HG02642 (cell line): ENCODE measurements at regions not wholly inside any gene's neighbourhood (a gene's known extent, or its start where the extent isn't known, plus 50 kb on each side); places are given as distances from the start of the nearest gene placed in this dataset.

Experiments
- ATAC-seq: cut with Tn5 transposase; IDR thresholded peaks from one replicate; pipeline ENCODE4 v1.9.1; 2021; ENCODE audit warnings: mild to moderate bottlenecking; ENCODE audit not compliant: unreplicated experiment, poor library complexity

DNA sequence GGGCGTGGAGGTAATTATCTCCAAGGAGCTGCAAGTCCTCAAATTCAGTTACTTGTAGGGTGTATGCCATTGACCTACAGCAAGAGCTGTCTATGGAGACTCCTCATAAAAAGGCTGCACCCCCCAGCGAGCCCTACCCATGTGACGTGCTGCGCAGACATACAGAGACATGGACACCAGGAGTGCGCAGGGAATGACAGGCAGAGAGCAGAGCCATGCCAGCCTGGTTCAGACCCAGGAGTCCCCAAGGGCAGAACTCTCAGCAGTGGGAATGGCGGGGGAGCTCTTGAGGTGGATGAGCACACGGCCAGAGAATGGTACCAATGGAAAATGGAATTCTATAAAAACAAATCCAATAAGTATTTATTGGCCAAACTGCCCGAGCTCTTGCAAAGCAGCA, 310.1 kb downstream of the MYCN start:
- no peak for ATAC-seq

DNA sequence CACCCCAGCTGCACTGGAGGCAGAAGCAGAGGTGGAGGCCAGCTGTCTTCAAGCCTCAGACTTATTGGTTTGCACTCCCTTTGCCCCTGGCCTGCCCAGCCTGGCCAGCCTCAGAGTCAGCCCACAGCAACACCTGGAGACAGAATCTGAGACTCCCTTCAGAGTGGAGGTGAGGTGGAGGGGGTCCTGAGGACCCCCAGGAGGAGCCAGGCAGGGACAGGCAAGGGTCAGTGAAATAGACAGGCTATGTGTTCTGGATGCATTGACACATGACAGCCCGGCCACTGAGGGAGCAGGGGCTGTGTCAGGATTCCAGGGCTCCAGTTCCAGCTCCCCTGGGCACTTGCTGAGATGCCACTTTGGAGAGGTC, 309.7 kb downstream of the MYCN start:
- ATAC-seq, result no peak

DNA sequence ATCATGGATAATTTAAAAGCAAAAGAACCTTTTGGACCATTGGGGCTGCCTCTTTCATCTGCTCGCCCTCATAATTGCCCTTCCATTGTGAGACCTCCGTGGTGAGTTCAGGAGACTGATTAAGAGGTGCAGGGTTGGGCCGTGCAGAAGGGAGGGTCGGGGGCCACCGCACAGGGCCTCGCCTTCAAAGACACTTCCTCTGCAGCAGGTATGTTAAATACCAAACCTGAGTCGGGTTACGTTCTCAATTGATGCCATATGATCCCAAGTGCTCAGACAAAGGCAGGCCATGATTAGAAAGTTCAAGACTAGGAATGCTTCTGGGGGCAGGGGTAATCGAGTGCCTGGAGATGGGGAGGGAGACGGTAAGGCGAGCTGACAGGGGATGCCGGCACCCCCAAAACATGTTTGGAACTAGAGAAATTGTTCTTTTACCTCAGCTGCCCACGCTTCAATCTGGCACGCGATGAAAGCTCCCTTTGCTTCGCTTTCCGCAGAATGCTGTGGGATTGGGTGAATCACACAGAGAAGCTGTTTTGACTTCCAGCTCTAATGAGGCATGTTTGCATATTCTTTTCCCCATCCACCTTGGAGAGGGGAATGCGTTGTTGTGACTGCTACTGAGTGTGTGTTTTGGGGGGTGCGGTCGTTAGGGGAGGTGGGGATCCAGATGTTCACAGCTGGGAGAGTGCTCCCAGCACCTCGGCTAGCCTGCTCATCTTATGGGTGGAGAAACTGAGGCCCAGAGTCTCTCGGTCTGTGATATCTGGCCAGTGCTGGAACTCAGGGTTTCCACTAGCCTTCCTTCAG, 309.1 kb downstream of the MYCN start:
- no peak for ATAC-seq

DNA sequence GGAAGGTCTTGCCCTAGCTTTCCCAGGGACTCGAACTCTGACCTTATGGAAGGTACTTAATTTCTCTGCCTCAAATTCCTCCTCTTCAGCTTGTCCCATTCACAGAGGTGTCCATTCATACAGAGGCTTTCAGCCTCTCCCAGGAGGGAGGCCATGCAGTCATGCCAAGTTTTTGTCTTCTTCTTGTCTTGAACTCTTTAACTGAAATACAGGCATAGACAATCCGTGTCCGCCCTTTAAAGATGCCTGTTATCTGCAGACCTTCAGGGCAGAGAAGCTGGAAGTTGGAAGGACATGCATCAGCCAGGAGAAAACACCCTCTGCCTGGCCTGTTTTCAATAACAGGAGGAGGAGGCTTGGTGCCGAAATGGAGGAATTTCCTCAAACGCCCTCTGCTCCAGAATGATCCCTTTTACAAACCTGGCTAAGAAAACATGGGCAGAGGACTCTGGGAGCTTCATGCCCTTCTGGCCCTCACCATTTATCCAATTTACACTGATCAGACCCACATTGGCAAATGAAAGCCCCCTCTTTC, 308.3 kb downstream of the MYCN start:
- ATAC-seq, result no peak

DNA sequence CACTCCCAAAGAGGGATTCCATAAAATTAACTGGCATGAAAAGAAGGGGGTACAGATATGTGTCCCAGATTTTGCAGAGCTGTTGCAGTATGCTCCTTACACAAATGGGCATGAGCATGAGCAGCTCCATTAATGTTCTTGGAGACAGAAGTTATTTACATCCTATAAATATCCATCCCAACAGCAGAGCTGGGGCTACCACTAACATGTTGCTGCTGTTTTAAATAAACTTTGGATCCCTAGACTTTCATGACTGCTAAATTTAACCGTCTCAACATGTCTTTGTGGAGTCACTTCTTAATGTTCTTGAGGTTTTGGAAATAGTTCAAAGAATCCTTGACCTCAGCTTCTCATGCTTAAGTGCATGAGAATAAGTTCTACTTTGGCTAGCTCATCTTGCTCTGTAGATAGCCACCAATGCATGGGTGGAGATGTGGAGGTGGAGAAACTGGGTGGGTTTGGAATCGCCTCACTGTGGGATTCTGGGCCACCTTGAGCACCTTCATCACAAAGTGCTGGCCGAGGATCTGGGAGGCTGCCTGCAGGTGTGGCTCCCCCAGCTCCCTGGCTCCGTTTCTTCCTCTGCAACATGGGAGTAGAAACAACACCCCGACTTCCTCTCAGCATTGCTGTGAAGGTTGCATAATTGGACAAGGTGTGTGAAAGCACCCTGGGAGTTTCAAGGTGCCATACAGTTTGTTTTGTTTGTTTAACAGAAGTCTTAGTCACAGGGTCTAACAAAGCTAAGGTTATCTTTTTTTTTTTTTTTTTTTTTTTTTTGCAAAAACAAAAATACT, 307.2 kb downstream of the MYCN start:
- no peak for ATAC-seq

DNA sequence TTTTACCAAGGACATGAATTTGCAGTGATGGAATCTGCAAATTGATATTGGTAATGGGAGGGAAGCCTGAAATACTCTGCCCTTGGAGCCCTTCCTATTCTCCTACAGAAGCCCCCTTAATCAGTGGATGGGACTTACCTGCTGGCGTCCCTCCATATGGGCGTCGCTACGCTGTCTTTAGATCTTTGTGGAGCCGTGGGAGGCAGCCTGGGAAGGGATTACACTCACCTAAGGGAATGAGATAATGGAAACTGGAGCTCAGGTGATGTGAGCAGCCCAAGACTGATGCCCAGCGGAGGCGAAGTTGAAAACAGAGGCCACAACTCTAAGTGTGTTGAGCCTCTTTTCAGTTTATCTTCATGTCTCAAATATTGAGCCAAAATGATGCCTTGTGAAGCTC, 306.6 kb downstream of the MYCN start:
- ATAC-seq, result no peak

DNA sequence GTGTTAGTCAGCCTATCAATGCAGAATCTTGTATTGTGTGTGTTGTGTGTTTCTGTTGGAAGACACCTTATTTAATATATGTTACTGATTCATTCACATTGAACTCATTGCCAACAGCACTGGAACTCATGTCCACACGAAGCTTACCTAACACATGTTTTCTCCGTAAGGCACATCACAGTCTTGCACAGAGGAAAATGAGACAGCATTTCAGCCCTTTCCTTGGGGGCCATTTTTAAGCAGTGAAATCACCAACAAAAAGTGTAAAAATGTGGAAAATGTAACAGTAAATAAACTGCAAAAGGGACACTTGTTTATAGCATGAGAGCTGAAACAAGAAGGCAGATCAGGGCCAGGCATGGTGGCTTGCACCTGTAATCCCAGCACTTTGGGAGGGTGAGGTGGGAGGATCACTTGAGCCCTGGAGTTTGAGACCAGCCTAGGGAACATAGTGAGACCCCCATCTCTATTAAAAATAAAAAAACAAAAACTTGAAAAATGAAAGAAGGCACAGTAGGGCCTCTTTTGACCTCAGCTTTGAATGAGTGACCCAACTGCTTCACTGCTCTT, 306.0 kb downstream of the MYCN start:
- ATAC-seq, result no peak

DNA sequence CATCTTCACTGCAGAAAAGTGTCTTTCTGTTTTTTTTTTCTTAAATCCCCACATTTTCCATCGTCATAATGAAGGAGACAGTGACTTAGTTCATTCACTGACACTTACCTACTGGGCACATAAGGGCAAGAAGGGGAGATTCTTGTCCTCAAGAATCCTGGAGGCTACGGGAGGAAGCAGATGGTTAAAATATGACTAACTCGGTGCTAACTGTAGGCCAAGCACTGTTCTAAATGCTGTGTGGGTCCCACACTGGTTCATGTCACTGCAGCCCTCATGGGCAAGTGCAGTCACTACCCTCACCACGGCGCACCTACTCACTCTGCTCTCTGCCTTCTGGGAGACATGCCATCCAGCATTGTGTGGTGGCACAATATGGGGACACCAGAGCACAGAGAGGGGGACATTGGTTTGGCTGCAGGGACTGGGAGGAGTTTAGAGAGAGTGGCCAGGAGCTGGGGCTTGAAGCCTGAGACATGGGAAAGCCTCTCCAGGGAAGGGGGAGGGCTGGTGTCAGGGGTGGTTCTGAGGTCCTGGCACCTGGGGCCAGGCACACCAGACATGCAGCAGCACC, 305.2 kb downstream of the MYCN start:
- ATAC-seq, result no peak

DNA sequence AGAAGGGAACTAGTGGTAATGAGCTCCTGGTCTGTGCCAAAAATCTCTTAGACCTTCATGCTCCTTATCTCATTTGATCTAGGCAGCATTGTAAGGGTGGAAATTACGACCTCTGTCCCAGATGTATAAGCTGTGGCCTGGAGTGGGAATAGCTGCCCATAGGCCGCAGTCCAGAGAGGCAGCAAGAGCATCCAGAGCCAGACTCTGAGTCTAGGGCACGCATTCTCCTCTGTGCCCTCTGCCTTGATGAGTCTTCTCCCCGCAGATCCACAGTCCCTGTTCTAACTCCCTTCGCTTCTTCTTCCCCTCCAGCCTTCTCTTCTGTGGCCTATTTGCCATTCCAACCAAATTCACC, 304.6 kb downstream of the MYCN start:
- ATAC-seq, result no peak

DNA sequence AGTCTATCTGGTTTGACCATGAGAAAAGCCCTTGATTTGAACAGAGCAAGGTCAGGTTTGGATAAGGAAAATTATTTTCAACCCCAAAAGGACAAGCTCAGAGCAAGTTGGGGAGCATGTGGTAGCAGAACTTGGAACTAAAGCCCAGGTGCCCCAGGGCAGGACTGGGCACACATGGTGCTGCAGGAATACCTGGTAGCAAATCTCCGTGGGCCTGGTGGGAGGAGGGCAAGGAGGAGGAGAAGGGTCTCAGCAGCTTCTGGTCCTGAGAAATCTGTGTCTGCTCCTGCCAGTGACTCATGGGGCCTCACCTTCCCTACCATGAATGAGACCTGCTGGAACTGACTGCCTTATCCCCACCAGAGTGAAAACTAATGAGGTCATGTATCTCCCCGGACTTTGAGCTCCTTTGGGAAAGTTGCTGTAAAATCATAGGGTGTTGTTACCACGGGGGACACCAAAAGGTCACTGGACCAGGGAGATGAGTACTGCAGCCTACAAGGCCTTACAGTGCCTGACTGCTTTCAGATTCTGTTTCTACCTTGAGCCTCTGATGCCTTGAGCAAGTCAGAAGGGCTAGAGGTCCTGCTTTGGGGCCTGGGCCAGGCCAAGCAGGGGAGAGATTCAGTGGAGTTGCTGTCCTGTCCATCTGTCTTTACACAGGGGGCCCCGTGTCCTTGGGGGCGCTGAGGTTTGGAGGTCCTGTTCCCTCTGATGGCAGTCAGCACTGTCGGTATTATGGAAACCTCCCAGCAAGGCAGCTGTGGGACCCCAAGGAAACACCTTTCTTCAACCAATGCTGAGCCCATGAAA, 304.0 kb downstream of the MYCN start:
- ATAC-seq, result no peak

DNA sequence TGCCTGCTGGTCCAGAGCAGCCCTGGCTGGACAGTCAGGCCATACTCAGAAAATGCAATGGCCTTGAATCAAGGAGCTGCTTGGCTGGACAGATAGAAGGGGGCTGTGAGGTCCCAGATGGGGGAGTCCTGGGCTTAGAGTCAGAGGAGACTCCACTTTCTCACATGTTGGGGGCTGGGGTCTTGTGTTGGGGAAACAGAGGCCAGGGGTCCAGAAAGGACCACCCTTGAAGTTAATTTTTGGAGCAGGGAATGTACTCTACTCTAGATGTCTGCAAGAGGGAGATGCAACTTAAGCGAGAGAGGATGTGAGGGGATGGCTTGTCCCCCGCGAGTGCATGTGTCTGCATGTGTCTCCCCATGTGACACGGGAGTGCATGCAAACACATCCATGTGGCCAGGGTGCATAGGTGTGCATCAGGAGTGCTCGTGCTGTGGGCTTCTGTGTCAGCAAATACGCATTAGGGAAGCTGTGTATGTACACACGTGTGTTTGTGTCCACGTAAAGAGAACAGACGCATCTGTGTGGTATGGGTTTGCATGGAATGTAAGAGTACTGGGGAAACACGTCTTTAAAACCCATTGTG, 303.2 kb downstream of the MYCN start:
- no peak for ATAC-seq

DNA sequence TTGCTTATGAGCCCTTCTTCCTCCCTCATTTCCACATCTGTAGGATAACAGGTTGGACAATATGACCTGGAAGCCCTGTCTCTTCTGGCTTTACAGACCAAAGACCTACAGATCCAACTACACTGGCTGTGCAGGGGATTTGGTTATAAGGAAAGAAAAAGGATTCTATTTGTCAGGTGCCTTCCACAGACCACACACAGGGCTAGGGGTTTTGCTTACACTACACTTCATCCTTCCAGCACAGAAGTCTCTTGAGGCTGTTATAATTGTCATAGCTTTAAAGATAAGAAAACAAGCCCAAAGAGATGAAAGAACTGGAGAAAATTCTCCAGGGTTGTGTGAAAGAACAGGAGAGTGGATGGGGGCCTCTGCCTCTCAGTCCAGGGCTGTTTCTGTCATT, 302.6 kb downstream of the MYCN start:
- no peak for ATAC-seq

DNA sequence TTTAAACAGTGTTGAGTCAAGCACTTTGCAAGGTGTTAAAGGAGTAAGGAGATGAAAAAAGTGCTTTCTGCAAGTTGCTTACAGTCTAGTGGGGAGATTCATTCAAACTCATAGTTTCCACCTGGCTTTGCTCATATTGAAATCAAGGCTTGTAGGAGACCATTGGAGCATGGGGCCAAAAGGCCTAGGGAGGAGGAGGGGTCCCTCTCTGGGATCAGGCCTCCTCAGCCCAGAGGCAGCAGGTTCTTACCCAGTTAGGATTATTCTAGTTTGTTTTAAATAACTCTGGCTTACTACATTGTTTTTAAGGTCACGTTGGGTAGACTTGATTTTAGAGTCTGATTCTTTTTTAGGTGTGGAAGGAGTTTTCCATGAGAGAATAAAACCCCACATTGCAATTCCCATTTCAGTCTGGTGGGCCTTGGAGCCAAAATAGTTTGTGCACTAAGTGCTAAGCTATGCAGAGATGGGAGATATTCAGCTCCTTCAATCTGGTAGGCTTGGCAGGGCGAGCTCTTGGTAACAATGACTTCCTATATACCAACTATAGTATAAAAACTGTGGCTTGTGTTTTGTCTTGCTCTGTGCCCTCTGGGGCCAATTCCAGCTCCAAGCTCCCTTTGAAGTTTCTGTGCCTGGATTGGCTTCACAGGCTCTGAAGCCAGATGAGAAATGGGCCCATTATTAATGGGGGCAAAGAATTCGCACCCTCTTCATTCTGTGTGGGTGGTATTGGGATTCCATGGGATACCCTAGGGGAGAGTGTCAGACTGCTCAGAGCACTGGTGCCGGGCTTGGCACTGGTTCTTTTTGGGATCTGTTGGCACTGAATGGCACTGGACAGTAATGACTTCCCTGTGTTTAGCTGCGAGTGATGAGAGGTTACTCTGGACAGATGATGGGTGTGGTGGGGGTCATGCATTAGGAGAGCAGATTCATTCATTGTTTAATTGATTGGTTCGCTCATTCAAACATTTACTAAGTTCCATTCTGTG, 301.1 kb downstream of the MYCN start:
- ATAC-seq, result no peak

DNA sequence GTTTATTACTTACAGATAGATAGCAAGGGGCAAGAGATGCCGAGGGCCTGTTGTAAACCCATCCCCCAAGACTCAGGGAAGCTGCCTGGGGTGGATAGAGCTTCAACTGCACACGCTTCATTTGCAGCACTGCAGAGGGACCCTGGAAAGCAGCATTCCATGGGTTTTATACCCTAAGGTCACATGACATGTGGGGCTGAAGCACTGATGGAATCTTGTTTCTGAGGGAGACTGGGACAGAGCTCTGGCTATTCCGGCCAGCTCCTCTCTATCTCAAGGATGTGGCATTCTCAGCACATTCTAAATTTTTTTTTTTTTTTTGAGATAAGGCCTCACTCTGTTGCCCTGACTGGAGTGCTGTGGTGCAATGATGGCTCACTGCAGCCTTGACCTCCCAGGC, 300.1 kb downstream of the MYCN start:
- no peak for ATAC-seq

DNA sequence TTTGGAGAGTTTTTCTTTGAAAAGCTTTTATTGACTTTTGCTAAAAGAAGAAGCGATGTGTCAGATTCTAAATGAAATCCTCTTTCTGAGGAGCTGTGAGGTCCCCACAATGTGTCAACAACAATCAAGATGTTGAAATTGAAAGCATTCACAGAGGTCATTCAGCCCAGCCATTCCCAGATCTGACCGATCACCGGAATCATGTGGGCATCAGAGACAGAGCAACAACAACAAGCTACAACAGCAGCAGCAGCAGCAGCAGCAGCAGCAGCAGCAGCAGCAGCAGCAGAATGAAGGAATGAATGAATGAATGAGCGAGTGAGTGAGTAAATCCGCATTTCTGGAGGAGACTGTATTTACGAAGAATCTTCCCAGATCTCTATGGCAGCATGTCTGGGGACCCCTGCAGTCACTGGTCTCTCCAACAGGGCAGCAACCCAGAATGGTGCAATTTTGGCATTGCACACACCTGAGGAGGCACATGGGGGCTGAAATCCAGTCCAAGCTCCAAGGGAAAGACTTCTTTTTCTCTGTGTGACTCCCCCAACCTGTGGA, 299.0 kb downstream of the MYCN start:
- ATAC-seq, result no peak

DNA sequence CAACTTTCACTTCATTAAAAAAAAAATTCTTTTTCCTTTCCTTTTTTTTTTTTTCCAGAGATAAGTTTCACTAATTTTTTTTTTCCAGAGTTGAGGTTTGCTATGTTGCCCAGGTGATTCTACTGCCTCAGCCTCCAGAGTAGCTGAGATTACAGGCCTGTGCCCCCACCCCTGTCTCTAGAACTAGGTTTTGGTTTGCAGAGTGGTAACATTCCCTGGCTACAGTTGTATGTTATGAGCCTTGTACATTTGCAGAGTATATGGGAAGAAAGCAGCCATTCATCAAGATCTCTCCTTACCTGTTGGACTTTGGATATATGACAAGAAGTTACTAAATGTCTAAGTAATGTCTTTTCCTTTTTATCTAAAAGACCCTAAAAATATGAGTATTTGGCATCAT, 298.4 kb downstream of the MYCN start:
- no peak for ATAC-seq

DNA sequence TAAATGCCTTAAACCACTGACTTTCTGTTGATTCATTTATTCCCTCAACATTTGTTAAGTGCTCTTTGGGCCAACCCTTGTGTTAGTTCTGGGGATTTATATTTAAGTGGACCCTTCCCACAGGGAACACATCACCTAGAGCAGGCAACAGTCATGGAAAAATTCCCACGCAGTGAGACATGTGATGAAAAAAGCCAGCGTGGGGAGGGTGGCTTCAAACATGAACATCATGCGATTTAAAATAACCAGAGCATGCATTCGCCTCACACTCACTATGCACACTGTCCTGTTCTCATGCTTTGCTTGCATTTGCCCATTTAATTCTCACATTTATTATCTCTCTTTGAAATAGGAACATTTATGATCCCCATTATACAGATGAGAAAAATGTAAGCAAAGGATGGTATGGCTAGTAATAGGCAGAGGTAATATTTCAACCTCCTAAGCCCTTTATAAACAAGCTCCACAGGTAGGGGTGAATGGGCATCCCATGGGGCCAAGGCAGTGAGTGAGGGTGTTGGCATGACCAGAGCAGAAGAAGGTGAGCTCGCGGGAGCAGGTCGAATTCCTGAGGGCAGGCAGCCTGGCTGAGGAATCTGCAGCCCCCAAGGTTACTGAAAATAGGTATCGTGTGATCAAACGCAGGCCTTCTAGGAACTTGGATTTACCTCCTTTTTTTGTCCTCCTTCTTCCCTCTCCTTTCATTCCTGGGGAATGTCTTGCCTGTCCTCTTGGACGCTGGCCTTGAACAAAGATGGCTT, 297.8 kb downstream of the MYCN start:
- no peak for ATAC-seq

DNA sequence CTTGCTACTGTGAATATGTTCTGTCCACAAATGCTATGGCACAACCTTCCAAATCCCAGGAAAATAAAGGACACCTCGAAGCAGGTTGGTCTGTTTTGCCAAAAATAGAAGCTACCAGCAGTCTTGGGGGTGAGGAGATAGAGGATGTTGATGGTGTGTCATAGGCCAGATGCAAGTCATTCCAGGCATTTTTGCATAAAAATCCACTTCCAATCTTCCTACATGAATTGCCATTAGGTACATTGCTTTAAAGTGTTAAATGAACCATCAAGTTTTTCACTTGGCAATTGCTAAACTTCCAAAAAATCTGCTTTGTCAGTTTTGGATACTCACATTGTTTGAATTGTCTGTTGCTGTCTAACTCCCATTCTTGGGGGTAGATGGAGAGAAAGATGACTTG, 295.4 kb downstream of the MYCN start:
- no peak for ATAC-seq
